Right renal pelvis (tissue), 4 donors: ENCODE measurements at regions not wholly inside any gene's neighbourhood (a gene's known extent, or its start where the extent isn't known, plus 50 kb on each side); places are given as distances from the start of the nearest gene placed in this dataset.
A peak's percentile ranks its signal among the peaks of the same experiment; 100 is the strongest.

Source experiments
- DNase-seq, 4 donors: peaks; one replicate each; pipeline ENCODE4 v3.0.0-alpha.2; 2013; ENCODE audit warnings: low read depth in 4 of 4, low spot score in 3 of 4, missing footprints in 1 of 4

- no peak for DNase-seq
These were observed 173.1 kb downstream of the KLHL28 start for GRCh38 chr14:44788612-44789011.

GRCh38 chr14:44785096-44785495 lies 176.7 kb downstream of the KLHL28 start:
- no peak for DNase-seq

- no peak for DNase-seq
These were observed 177.8 kb downstream of the KLHL28 start for GRCh38 chr14:44783901-44784300.

- no peak for DNase-seq
These were observed 178.9 kb downstream of the KLHL28 start for GRCh38 chr14:44782775-44783238.

DNA sequence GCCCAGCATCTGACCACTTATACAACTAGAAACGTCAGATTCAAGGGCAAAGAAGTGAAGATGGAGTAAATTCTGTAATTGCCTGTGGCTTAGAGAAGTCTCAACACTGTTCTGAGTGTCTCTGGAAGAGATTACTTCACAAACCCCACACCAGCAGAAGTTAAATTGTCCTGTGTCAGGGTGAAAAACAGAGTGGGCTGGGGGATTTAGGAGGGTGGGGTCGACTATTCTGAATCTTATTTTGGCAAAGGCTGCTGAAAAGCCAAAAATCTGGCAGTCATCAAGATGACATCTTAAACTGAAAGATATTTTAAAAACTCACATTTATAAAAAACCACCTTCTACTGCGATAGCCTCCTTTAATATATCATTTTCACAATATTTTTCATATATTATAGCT lies 180.8 kb downstream of the KLHL28 start:
- no peak for DNase-seq

DNA sequence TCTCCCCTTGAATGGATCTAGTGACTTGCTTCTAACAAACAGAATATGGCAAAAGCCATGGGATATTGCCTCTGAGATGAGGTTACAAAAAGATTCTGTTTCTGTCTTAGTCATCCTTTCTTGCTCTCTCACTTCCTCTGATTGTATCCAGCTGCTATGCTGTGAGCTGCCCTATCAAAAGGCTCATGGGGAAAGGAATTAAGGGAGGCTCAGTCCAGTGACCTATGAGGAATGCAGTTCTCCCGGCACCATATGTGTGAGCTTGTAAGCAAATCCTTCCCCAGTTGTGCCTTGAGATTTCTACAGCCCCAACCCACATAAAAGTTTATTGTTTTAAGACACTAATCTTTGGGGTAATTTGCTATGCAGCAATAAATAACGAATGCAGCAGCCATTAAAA lies 183.1 kb downstream of the KLHL28 start:
- DNase-seq: peak; percentile 43 to 69 (median 58)

DNA sequence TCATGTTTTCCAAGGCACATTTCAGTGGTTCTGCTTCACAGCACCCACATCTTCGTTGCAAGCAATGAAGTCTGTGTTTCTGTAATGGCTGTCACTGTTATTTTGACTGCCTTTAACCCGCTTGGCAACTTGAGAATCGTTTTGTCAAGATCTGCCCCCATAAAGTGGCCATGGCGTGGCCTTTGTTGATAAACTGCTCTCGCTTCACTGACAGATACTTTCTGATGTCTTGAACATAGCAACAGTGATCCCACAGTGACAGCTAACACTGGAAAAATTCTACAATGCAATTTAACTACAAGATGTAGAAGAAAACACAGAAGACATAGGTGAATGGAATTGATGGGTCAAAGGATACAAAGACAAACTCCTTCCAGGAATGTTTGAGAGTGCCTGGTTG lies 184.2 kb downstream of the KLHL28 start:
- no peak for DNase-seq

- no peak for DNase-seq
These were observed 186.5 kb downstream of the KLHL28 start for GRCh38 chr14:44775248-44775647.

DNA sequence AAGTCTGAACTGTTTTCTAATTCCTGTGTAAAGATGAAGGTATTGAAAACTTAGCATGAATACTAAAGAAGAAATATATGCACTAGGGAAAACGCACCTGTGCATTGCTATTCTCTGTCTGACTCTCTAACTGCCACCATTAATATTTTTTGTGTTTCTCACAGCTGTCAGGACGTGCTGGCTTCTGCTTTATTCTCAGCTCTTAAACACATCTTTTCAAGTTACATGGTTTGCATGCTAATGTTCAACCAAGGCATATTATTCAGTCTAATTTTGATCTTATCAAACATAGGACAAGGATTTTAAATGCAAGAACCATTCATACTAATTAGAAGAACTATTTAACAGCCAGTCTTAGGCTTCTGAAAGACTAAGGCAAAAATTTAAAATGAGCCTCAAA lies 187.4 kb downstream of the KLHL28 start:
- DNase-seq: no peak

GRCh38 chr14:44771496-44771895 lies 190.3 kb downstream of the KLHL28 start:
- DNase-seq: no peak

DNA sequence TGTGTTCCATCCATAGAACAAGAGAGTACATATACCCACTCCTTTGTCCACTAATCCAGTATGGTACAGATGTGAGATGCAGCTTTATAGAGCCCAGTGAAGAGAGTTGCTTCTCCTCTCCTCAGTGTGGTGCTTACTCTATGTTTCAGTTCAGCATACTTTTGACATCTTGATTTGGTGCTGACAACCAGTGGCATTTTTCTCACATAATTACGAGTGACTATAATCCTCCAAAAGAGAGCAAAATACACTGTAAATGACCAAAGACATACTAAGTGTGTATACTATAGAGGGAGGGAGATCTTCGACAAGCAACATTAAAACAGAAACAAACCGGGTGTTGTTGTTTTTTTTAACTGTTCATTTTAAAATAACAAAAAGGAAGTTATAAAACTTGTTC lies 191.5 kb downstream of the KLHL28 start:
- no peak for DNase-seq

- no peak for DNase-seq
These were observed 192.8 kb downstream of the KLHL28 start for GRCh38 chr14:44768935-44769334.

DNA sequence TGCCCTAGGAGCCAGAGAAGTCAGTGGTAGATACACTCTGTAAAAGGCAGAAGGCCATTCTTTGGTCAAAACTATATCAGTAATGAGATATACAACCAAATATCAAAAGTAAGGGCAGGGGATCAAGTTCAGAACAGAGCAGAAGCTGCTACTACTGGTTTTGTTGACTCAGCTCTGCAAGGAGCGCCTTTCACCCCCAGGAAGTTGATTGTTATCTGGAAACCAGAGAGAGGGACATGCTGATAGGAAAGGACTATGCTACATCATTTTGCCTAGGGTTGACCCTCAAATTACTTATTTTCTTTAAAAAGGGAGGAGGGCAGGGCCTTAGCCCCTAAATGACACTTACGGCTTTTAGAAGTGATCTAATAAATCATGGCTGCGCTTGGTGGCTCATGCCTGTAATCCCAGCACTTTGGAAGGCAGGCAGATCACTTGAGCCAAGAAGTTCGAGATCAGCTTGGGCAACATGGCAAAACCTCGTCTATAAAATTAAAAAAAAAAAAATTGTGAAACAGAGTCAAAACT lies 194.0 kb downstream of the KLHL28 start:
- no peak for DNase-seq

DNA sequence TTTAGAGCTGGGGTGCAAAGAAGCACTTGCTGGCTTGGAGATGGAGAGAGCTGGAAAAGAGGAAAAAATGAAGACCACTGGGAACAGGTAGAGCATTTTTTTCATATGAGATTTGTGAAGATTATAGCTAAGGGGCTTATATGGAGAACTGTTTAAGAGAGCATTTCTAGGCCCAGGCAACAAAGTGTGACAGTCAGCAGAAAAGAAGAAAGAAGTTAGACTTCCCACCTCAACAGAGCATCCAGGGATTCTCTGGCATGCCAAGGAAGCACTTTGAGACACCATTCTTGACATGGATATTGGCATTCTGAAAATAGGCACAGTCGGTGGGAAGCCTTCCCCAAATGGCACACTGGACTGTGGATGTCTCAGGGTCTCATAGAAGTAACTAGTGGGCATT lies 195.5 kb downstream of the KLHL28 start:
- no peak for DNase-seq

- DNase-seq: no peak
These were observed 198.4 kb downstream of the KLHL28 start for GRCh38 chr14:44763356-44763755.

GRCh38 chr14:44759277-44759676 lies 202.5 kb downstream of the KLHL28 start:
- no peak for DNase-seq

DNA sequence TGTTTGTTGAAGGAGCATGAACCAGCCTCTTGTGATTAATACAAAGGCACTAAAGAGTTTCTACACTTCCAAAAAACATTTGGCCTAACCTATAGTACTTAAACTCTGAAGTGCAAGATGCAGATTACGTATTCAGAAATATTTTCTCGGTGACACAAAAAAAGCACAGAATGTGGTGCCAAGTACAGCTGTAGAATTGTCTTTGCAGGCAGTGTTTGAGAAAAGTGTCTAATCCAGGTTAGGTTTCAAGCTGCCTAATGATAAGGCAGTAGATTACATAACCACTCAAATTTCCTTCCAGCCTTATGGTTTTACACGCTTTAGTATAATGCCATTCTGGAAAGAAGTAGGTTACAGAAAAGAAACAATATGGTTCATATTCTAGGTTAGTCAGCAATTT lies 205.2 kb downstream of the KLHL28 start:
- no peak for DNase-seq

DNA sequence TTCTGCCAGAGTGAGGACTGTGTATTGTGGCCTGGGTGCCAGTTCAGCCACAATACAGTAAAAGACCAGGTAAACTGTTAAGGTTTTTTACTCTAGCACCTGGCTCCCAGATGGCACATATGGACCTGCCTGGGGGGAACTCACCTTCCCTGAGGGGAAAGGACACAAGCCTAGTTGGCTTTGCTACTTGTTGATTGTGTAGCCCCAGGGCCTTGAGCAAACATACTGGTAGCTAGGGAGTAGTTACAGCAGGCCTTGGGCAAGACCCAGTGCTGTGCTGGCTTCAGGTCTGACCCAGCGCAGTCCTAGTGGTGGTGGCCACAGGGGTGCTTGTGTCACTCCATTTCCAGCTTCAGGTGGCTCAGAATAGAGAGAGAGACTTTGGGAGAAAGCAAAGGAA lies 216.4 kb downstream of the KLHL28 start:
- DNase-seq: no peak

GRCh38 chr14:44742202-44742601 lies 219.5 kb downstream of the KLHL28 start:
- no peak for DNase-seq

GRCh38 chr14:44741431-44741830 lies 220.3 kb downstream of the KLHL28 start:
- no peak for DNase-seq

- DNase-seq: no peak
These were observed 225.4 kb downstream of the KLHL28 start for GRCh38 chr14:44736326-44736725.

GRCh38 chr14:44732144-44732543 lies 225.1 kb upstream of the FSCB start:
- no peak for DNase-seq

DNA sequence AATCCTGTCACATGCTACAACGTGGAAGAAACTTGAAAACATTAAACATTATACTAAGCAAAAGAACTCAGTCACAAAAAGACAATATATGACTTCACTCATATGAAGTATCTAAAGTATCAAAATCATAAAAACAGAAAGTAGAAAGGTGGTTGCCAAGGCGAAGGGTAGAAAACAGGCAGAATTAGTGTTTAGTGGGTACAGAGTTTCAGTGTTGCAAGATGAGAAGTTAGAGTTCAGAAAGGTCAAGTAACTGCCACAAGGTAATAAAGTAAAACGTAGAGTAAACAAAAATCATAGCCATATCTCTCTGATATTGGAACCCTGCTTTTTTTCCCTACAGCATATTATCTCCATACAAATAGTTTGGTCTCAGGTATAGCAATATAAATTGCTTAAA lies 223.8 kb upstream of the FSCB start:
- DNase-seq: no peak
